HG02588 (cell line): ENCODE measurements at regions not wholly inside any gene's neighbourhood (a gene's known extent, or its start where the extent isn't known, plus 50 kb on each side); places are given as distances from the start of the nearest gene placed in this dataset.

Experiments used
- ATAC-seq: cut with Tn5 transposase; IDR thresholded peaks from one replicate; pipeline ENCODE4 v1.9.1; 2021; ENCODE audit warnings: mild to moderate bottlenecking, moderate library complexity; ENCODE audit not compliant: unreplicated experiment

DNA sequence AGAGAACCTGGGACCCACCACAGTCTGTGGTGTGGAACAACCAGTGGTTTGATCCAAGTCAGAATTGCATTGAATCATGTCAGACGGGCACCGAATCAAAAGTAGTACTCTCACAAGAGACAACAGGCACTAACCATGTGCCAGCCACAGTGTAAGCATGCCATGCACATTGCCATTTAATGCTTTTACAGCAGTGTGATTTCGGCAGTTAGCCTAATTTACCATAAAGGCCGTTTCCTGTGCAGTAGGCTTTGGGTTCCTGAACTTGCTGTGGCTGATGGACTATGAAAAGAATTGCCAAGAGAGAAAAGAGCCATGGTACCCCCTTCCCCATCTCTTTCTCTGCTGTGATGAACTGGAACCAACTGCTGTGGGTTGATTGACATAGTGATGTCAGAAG is 540.6 kb downstream of the EBF1 start:
- ATAC-seq = no peak

DNA sequence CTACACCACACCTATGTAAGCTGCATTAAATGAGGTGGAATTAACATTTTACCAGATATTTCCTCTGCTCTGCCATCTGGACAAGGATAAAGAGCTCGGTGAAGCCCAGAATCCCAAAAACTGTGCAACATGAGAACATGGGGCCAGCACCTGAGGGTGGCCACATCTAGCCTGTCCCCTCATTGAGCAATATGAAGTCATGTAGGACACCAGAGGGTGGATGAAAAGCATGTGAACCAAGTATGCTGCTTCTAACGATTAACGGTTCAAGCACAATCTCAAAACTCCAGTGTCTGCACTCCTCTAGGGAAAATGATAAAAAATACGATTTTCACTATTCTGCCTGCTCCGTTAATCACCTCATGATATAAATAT is 545.8 kb downstream of the EBF1 start:
- no peak for ATAC-seq

DNA sequence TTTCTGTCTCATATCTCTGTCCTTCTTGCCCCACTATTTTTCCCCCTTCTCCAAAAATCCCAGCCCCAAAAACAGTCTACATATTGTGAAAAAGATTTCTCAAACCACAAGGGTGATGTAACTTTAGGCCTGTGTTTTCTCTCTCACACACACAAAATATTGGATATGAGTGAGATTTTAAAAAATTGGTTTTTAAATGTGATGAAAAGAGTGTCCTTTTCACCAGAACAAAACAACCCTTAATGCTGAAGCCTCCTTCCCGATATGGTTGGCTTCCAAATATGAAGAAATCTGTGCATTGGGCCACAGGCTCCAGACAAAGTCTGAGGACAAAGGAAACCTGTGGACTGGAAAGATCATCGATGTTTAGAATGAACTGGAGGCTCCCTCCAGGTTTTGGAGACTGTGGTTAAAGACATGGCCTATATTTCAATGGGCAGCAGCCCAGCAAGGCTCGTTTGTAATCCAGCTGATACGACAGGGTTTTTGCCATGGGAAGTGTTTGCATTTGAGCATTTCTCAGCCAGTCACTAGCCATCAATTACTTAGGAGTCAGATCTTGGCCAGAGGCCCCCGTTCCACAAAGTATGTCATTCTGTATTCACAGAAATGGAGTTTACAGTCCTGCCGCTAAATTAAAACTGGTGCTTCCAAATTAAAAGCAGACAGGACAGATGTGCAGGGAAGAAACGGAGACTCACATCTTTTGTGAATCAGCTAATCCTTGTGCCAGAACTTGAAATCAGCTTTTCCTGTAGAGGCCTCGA is 546.3 kb downstream of the EBF1 start:
- ATAC-seq = no peak

- ATAC-seq = no peak
Observed at GRCh38 chr5:158552241-158552640, 547.5 kb downstream of the EBF1 start.

GRCh38 chr5:158549311-158549710 is 550.4 kb downstream of the EBF1 start:
- ATAC-seq = no peak

DNA sequence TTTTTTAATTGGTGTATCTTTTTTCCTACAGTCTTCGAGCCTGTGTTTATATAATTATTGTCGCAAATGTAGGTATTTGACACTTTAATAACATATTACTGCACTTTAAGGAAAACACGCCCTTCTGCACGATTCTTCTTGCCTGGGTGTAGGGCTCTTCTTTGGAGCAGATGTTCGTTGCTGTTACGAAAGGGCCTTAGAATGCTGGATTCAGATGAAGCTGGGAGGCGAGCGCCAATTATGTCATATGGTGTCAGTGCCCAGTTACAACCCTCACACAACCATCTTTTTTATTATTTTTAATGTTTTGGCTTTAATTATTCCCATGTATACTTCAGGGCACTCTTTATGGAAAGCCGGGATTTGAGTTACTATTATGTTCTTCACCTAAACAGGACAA is 553.0 kb downstream of the EBF1 start:
- ATAC-seq = no peak

- no peak for ATAC-seq
Observed at GRCh38 chr5:158545949-158546530, 553.7 kb downstream of the EBF1 start.

GRCh38 chr5:158544388-158545339 is 555.1 kb downstream of the EBF1 start:
- no peak for ATAC-seq

- no peak for ATAC-seq
Observed at GRCh38 chr5:158543539-158544387, 556.0 kb downstream of the EBF1 start.

DNA sequence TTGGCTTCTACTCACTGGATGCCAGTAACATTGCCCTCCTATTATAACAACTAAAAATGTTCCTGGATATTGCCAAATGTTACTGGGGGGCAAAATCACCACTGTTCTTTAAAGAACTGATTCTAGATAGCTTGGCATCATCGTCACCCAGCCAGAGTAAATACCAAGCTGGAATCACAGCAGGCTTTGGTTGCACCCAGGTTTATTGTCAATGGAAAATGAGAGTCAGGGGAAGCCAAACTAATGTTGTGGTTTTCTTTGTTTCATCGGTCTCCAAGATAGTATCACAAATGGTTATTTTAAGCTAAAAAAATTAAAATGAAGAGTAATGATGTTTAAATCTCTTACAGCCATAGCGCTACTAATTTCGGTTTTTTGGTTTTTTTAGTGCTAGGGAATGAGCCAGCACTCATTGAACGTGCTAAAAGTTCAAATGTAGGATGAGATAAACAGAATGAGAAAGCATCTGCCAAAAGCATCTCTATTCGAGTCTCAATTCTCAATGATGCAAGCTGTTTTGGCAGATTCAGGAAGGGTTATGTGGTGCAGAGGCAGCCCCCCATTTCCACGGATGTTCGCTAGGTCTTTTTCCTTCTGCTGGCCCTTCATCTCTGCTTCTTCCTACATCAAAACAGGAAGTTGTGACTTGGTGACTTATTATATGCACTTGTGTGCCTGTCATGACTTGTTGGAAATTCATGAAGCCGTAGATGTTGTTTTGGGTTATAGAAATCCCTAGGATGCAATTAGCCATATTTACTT is 558.0 kb downstream of the EBF1 start:
- ATAC-seq = no peak

DNA sequence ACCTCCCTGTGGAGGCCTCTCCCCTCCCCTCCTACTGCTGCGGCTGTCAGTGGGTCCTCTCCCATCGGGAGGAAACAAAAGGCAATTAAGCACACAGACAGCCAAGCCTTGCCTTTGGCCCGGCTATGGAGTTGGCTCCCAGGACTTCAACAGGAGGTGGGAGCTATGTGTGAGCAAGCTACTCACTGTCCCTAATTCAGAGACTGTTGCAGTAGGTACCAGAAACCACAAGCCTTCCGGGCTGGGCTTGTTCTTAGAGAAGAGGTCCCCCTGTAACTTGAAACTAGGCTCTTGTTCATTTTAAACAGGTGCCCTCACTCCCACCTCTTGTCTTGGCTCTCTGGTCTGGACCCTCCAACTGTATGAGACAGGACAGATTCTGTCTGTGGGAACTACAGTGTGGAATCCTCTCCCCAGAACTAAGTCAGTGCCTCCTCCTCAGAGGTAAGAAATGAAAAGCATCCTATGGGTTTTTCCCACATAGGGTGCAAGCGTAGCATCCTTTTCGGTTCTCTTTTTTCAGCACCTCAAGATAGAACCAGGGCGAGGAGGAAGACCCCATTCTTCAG is 561.1 kb downstream of the EBF1 start:
- no peak for ATAC-seq

GRCh38 chr5:158537366-158537765 is 562.4 kb downstream of the EBF1 start:
- no peak for ATAC-seq

- no peak for ATAC-seq
Observed at GRCh38 chr5:158534203-158534602, 565.5 kb downstream of the EBF1 start.

- no peak for ATAC-seq
Observed at GRCh38 chr5:158532739-158533138, 567.0 kb downstream of the EBF1 start.

- ATAC-seq = no peak
Observed at GRCh38 chr5:158531860-158532259, 567.9 kb downstream of the EBF1 start.

- no peak for ATAC-seq
Observed at GRCh38 chr5:158530115-158530514, 569.6 kb downstream of the EBF1 start.

DNA sequence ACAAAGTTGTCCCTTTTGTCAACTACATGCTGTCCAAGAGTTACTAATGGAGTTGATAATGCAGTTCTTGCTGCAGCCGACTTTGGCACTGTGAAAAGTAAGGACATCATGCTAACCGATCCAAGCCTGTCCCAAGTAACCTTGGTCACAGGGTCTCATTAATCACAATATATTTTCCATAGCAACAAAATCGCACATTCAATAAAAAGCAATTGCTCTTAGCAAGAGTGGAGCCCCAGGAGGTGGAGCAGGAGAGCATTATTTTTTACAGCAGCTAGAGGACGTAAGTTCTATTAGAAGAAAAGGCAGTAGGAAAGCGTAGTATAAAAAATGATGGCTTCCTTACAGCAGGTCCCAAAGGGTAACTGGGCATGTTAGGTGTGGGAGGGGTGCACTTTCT is 570.3 kb downstream of the EBF1 start:
- no peak for ATAC-seq

DNA sequence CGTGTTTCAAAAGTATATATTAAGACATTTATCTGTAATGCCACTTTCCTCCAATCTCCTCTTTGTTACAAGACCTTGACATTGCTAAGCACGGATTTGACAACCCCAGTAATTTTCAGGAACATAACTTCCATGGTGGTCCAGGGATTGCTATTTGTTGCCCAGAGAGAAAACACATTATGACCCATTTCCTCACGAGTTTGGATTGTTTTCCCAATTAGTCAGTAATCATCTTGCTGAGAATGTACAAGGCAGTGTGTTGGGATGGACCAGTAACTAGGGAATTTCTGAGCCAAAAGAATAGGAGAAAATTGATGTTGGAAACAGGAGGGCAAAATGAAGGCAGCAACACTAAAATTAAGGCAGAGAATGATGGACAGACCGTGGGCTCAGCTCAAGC is 574.1 kb downstream of the EBF1 start:
- no peak for ATAC-seq

GRCh38 chr5:158524070-158524469 is 575.6 kb downstream of the EBF1 start:
- no peak for ATAC-seq

DNA sequence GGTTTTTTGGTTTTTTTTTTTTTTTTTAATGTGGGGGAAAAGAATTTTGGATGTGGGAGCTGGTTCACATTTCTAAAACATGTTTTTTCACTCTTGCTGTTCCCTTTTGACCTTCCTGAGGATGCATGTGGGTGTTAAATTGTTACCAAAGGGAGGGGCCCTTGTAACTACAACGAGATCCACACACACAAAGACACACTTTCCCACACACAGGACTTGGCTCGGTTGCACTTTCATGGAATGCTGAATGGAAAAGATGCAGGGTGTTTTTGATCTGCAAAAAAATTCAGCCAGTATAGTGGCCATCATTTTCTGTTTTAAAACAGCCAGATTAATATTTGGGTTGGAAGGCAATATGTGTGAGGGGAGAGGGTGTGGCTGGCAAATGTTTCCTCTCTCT is 576.9 kb downstream of the EBF1 start:
- no peak for ATAC-seq
